ENCODE measurements at regions not wholly inside any gene's neighbourhood (a gene's known extent, or its start where the extent isn't known, plus 50 kb on each side); places are given as distances from the start of the nearest gene placed in this dataset.

GRCh38 chr2:41896186-41896846 lies 151.5 kb upstream of the PKDCC start:
- peak overlapping the region; percentile 44 for H2BK120ac ChIP-seq (ENCODE audit: insufficient read depth, low read length, poor library complexity)
- H3K27me3 ChIP-seq (ENCODE audit: insufficient read depth, low read length), result no peaks in the 10 kb centered on the region
- H3K36me3 ChIP-seq (ENCODE audit: control insufficient read depth in 1 of 2, insufficient read depth in 2 of 2, low read length in 2 of 2), result no peaks in the 10 kb centered on the region
- no peak overlapping the region for H3K4ac ChIP-seq (ENCODE audit: low read depth, low read length)
- H3K9me3 ChIP-seq (ENCODE audit: insufficient read depth, low read depth, low read length), result no peaks in the 10 kb centered on the region
- peak overlapping the region; percentile 19 for H2BK5ac ChIP-seq (ENCODE audit: low read depth, low read length, poor library complexity)
- no CpG with 5 or more reads among the region's 5 CpGs for WGBS (ENCODE audit: extremely low coverage, insufficient coverage, insufficient read length)
- H3K4me3 ChIP-seq (ENCODE audit: low read depth, low read length), result no peak overlapping the region
- H3K79me2 ChIP-seq (ENCODE audit: control insufficient read depth, insufficient read depth, low read length, poor library complexity), result no peaks in the 10 kb centered on the region
- no peak overlapping the region for H3K27ac ChIP-seq (ENCODE audit: low read depth, low read length)
- peaks cover 10 to 19% of the 10 kb centered on the region in 2 experiments for H3K4me1 ChIP-seq (ENCODE audit: control insufficient read depth in 1 of 2, insufficient read depth in 2 of 2, low read length in 2 of 2)
- peaks cover 5% of the 10 kb centered on the region for H3K79me1 ChIP-seq (ENCODE audit: low read length)
- H2BK12ac ChIP-seq (ENCODE audit: low read length), result peak overlapping the region; percentile 0
- peak overlapping the region; percentile 38 for H4K91ac ChIP-seq (ENCODE audit: low read depth, low read length)
- no peak overlapping the region for H3K23ac ChIP-seq (ENCODE audit: low read length)
- H4K12ac ChIP-seq (ENCODE audit: low read depth, low read length), result no peak overlapping the region
- no peak overlapping the region for H3K9ac ChIP-seq (ENCODE audit: low read length)
- H3K14ac ChIP-seq (ENCODE audit: low read length), result peak overlapping the region; percentile 20
- H3K4me2 ChIP-seq (ENCODE audit: low read length), result no peak overlapping the region
- H3K18ac ChIP-seq (ENCODE audit: low read length), result peak overlapping the region; percentile 63
- peak overlapping the region; percentile 14 for H2AFZ ChIP-seq (ENCODE audit: insufficient read depth, low read length, poor library complexity)
- no peak for DNase-seq
- H2AK5ac ChIP-seq (ENCODE audit: low read length), result peak overlapping the region; percentile 85
- H4K8ac ChIP-seq (ENCODE audit: low read depth, low read length), result no peak overlapping the region

GRCh38 chr2:41899189-41899588 lies 148.6 kb upstream of the PKDCC start:
- Histone ChIP-seq H3K36me3 (ENCODE audit: control insufficient read depth in 1 of 2, insufficient read depth in 2 of 2, low read length in 2 of 2) (no peaks in the 10 kb centered on the region), H3K9ac (ENCODE audit: low read length) (no peak overlapping the region), H3K23ac (ENCODE audit: low read length) (no peak overlapping the region), H2AK5ac (ENCODE audit: low read length) (no peak overlapping the region), H2BK12ac (ENCODE audit: low read length) (no peak overlapping the region), H2AFZ (ENCODE audit: insufficient read depth, low read length, poor library complexity) (no peak overlapping the region), H3K79me1 (ENCODE audit: low read length) (peaks cover 5% of the 10 kb centered on the region), H3K9me3 (ENCODE audit: insufficient read depth, low read depth, low read length) (no peaks in the 10 kb centered on the region), H3K79me2 (ENCODE audit: control insufficient read depth, insufficient read depth, low read length, poor library complexity) (no peaks in the 10 kb centered on the region), H2BK120ac (ENCODE audit: insufficient read depth, low read length, poor library complexity) (no peak overlapping the region), H3K4me3 (ENCODE audit: low read depth, low read length) (no peak overlapping the region), H2BK5ac (ENCODE audit: low read depth, low read length, poor library complexity) (no peak overlapping the region), H3K18ac (ENCODE audit: low read length) (no peak overlapping the region), H3K27ac (ENCODE audit: low read depth, low read length) (peak overlapping the region; percentile 27), H3K4ac (ENCODE audit: low read depth, low read length) (no peak overlapping the region), H4K91ac (ENCODE audit: low read depth, low read length) (no peak overlapping the region), H3K4me2 (ENCODE audit: low read length) (no peak overlapping the region), H3K27me3 (ENCODE audit: insufficient read depth, low read length) (no peaks in the 10 kb centered on the region), H4K8ac (ENCODE audit: low read depth, low read length) (no peak overlapping the region), H4K12ac (ENCODE audit: low read depth, low read length) (no peak overlapping the region), H3K14ac (ENCODE audit: low read length) (no peak overlapping the region), H3K4me1 (ENCODE audit: control insufficient read depth in 1 of 2, insufficient read depth in 2 of 2, low read length in 2 of 2) (peaks cover 10 to 13% of the 10 kb centered on the region in 2 experiments)
- no CpG with 5 or more reads among the region's 2 CpGs for WGBS (ENCODE audit: extremely low coverage, insufficient coverage, insufficient read length)
- peak; percentile 90 to 95 for DNase-seq

GRCh38 chr2:41900101-41900577 lies 147.7 kb upstream of the PKDCC start:
- no peak overlapping the region for H3K18ac ChIP-seq (ENCODE audit: low read length)
- H4K91ac ChIP-seq (ENCODE audit: low read depth, low read length), result no peak overlapping the region
- DNase-seq, result no peak
- no peak overlapping the region for H3K9ac ChIP-seq (ENCODE audit: low read length)
- H3K4me2 ChIP-seq (ENCODE audit: low read length), result no peak overlapping the region
- H3K79me1 ChIP-seq (ENCODE audit: low read length), result peaks cover 5% of the 10 kb centered on the region
- no peak overlapping the region for H4K8ac ChIP-seq (ENCODE audit: low read depth, low read length)
- no peaks in the 10 kb centered on the region for H3K36me3 ChIP-seq (ENCODE audit: control insufficient read depth in 1 of 2, insufficient read depth in 2 of 2, low read length in 2 of 2)
- no peak overlapping the region for H2BK5ac ChIP-seq (ENCODE audit: low read depth, low read length, poor library complexity)
- no peak overlapping the region for H2AFZ ChIP-seq (ENCODE audit: insufficient read depth, low read length, poor library complexity)
- H3K27me3 ChIP-seq (ENCODE audit: insufficient read depth, low read length), result no peaks in the 10 kb centered on the region
- H4K12ac ChIP-seq (ENCODE audit: low read depth, low read length), result no peak overlapping the region
- H2BK12ac ChIP-seq (ENCODE audit: low read length), result no peak overlapping the region
- no peak overlapping the region for H3K4me3 ChIP-seq (ENCODE audit: low read depth, low read length)
- no peaks in the 10 kb centered on the region for H3K79me2 ChIP-seq (ENCODE audit: control insufficient read depth, insufficient read depth, low read length, poor library complexity)
- no peaks in the 10 kb centered on the region for H3K9me3 ChIP-seq (ENCODE audit: insufficient read depth, low read depth, low read length)
- WGBS (ENCODE audit: extremely low coverage, insufficient coverage, insufficient read length), result no CpG with 5 or more reads among the region's 1 CpG
- H3K4me1 ChIP-seq (ENCODE audit: control insufficient read depth in 1 of 2, insufficient read depth in 2 of 2, low read length in 2 of 2), result peaks cover 10 to 13% of the 10 kb centered on the region in 2 experiments
- no peak overlapping the region for H3K23ac ChIP-seq (ENCODE audit: low read length)
- H3K4ac ChIP-seq (ENCODE audit: low read depth, low read length), result no peak overlapping the region
- H3K27ac ChIP-seq (ENCODE audit: low read depth, low read length), result no peak overlapping the region
- no peak overlapping the region for H3K14ac ChIP-seq (ENCODE audit: low read length)
- H2AK5ac ChIP-seq (ENCODE audit: low read length), result no peak overlapping the region
- no peak overlapping the region for H2BK120ac ChIP-seq (ENCODE audit: insufficient read depth, low read length, poor library complexity)

GRCh38 chr2:41902897-41903296 lies 144.9 kb upstream of the PKDCC start:
- no peaks in the 10 kb centered on the region for H3K36me3 ChIP-seq (ENCODE audit: control insufficient read depth in 1 of 2, insufficient read depth in 2 of 2, low read length in 2 of 2)
- no peaks in the 10 kb centered on the region for H3K9me3 ChIP-seq (ENCODE audit: insufficient read depth, low read depth, low read length)
- no peaks in the 10 kb centered on the region for H3K79me1 ChIP-seq (ENCODE audit: low read length)
- H2BK12ac ChIP-seq (ENCODE audit: low read length), result no peak overlapping the region
- H2AK5ac ChIP-seq (ENCODE audit: low read length), result no peak overlapping the region
- H2BK120ac ChIP-seq (ENCODE audit: insufficient read depth, low read length, poor library complexity), result no peak overlapping the region
- no peaks in the 10 kb centered on the region for H3K27me3 ChIP-seq (ENCODE audit: insufficient read depth, low read length)
- no peak overlapping the region for H3K4me2 ChIP-seq (ENCODE audit: low read length)
- no peak overlapping the region for H3K27ac ChIP-seq (ENCODE audit: low read depth, low read length)
- no peak overlapping the region for H3K14ac ChIP-seq (ENCODE audit: low read length)
- H2BK5ac ChIP-seq (ENCODE audit: low read depth, low read length, poor library complexity), result no peak overlapping the region
- H4K12ac ChIP-seq (ENCODE audit: low read depth, low read length), result no peak overlapping the region
- H4K91ac ChIP-seq (ENCODE audit: low read depth, low read length), result no peak overlapping the region
- H3K23ac ChIP-seq (ENCODE audit: low read length), result no peak overlapping the region
- no peak overlapping the region for H4K8ac ChIP-seq (ENCODE audit: low read depth, low read length)
- DNase-seq, result no peak
- peaks cover 0 to 10% of the 10 kb centered on the region in 2 experiments for H3K4me1 ChIP-seq (ENCODE audit: control insufficient read depth in 1 of 2, insufficient read depth in 2 of 2, low read length in 2 of 2)
- no peak overlapping the region for H2AFZ ChIP-seq (ENCODE audit: insufficient read depth, low read length, poor library complexity)
- no peak overlapping the region for H3K4ac ChIP-seq (ENCODE audit: low read depth, low read length)
- WGBS (ENCODE audit: extremely low coverage, insufficient coverage, insufficient read length), result no CpG with 5 or more reads among the region's 2 CpGs
- no peak overlapping the region for H3K18ac ChIP-seq (ENCODE audit: low read length)
- no peak overlapping the region for H3K9ac ChIP-seq (ENCODE audit: low read length)
- no peaks in the 10 kb centered on the region for H3K79me2 ChIP-seq (ENCODE audit: control insufficient read depth, insufficient read depth, low read length, poor library complexity)
- no peak overlapping the region for H3K4me3 ChIP-seq (ENCODE audit: low read depth, low read length)

Data from trophoblast cell (in vitro differentiated cells and primary cell).